ENCODE measurements at regions not wholly inside any gene's neighbourhood (a gene's known extent, or its start where the extent isn't known, plus 50 kb on each side); places are given as distances from the start of the nearest gene placed in this dataset.

DNA sequence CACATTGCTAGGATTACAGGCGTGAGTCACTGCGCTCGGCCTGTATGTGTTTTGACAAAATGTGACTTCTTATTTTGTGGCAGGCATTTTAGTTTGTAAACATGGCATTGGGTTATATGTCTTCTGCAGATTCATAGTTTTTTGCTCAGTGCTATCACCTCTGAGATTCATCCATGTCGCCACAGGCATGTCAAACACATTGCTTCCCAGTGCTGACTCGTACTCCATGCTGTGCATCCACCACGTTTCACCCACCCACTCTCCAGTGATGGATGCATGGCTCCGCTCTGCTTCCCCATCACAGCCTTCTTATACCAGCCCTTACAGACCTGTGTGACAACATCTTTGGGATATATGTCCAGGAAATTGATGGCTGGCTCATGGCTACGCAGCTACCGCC is 158.8 kb downstream of the GAS1 start:
- 86 to 94% methylated on average over 9 of the region's 9 CpGs for WGBS, 2 donors
- Histone ChIP-seq H3K27ac (no peak overlapping the region), H3K27me3 (peaks cover 0 to 9% (median 5%) of the 10 kb centered on the region in 7 donors), H3K4me3 (no peak overlapping the region), H3K4me1 (peaks cover 0 to 4% (median 0%) of the 10 kb centered on the region in 9 donors), H3K36me3 (no peaks in the 10 kb centered on the region), H3K9me3 (no peaks in the 10 kb centered on the region)
- no peak for TF ChIP-seq CTCF (IDR thresholded peaks at IDR 0.05)
- intact Hi-C loops (cut with DNase I), result no loop called here
- no peak for ATAC-seq
- DNase-seq, result no peak

DNA sequence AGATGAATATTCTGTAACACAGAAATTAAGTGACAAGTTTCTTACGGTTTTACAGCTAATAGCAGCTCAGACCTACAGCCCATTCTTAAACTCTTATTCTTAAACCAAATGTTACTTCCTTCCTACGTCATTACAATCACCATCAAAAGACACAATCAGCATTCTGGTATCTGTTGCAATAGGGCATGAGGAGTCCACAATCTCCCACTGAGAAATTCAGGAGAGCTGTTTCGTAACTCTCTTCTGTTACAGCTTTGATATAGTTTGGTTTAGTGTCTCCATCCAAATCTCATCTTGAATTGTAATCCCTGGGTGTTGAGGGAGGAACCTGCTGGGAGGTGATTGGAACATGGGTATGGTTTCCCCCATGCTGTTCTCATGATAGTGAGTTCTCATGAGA is 163.4 kb downstream of the GAS1 start:
- peak in 1 of 8 donors; percentile 47 for ATAC-seq

DNA sequence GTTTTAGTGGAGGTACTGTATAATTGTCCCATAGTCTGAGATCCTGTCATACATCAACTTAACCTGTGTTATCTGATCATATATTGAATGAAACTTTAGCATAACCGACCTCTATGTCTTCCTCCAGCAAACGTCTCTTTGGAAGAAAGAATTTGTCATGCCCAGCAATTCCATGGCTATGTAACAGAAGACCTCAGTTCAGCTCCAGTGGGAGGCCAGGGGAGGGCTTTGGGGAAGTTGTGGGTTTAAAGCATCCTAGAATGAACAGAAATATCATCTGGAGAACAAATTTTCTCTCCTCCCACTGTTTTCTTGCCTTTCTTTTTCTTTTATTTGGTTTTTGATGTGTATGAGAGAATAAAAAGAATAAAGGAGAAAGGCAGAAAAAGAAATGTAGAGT is 164.5 kb downstream of the GAS1 start:
- no peak for TF ChIP-seq CTCF (IDR thresholded peaks at IDR 0.05)
- Histone ChIP-seq H3K9me3 (no peaks in the 10 kb centered on the region), H3K27me3 (peaks cover 0 to 5% (median 0%) of the 10 kb centered on the region in 7 donors), H3K4me1 (peaks cover 0 to 4% (median 0%) of the 10 kb centered on the region in 9 donors), H3K27ac (no peak overlapping the region), H3K36me3 (no peaks in the 10 kb centered on the region), H3K4me3 (no peak overlapping the region)
- ATAC-seq, result no peak
- DNase-seq, result no peak
- intact Hi-C loops (cut with DNase I), result no loop called here
- 84 to 86% methylated on average over 2 of the region's 2 CpGs for WGBS, 2 donors

More for the DNA sequence above, 163.4 kb downstream of the GAS1 start:
- no peak overlapping the region for H3K27ac ChIP-seq
- no peak overlapping the region for H3K4me3 ChIP-seq
- H3K36me3 ChIP-seq, result no peaks in the 10 kb centered on the region
- peaks cover 0 to 4% (median 0%) of the 10 kb centered on the region in 9 donors for H3K4me1 ChIP-seq
- H3K27me3 ChIP-seq, result peaks cover 0 to 5% (median 0%) of the 10 kb centered on the region in 7 donors
- TF ChIP-seq CTCF (IDR thresholded peaks at IDR 0.05), result no peak
- DNase-seq, result no peak
- H3K9me3 ChIP-seq, result no peaks in the 10 kb centered on the region
- intact Hi-C loops (cut with DNase I), result no loop called here
- WGBS, 2 donors, result 75 to 77% methylated on average over 3 of the region's 3 CpGs

DNA sequence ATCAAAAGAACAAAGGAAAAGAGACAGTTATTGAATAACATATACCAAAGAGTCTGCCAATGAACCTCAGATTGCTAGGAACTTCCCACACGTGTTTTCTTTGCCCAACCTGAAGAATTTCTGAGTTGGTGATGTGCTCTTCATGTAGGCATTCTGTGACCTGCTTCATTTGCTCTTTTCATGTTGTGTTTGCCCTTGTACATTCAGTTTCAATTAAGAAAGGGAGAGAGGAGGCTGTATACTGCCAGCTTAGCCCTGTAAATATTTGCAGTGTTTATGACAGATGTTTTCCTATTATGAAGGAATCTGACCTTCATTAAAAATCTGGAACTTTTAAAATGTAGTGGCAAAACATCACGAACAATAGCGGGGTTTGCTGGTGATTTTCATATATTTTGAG is 168.5 kb downstream of the GAS1 start:
- WGBS, 2 donors, result 78 to 88% methylated on average over 3 of the region's 3 CpGs
- Histone ChIP-seq H3K9me3 (no peaks in the 10 kb centered on the region), H3K4me1 (peaks cover 0 to 3% (median 0%) of the 10 kb centered on the region in 9 donors), H3K36me3 (no peaks in the 10 kb centered on the region), H3K4me3 (no peak overlapping the region), H3K27me3 (peaks cover 0 to 5% (median 0%) of the 10 kb centered on the region in 7 donors), H3K27ac (no peak overlapping the region)
- TF ChIP-seq CTCF (IDR thresholded peaks at IDR 0.05), result no peak
- no peak for DNase-seq
- ATAC-seq, result no peak
- intact Hi-C loops (cut with DNase I), result loop anchor here in 1 of 10 donors (10.0 kb wide), 1 partner anchor 1016 kb away; no protein-coding TSS in a partner anchor

Measured in heart right ventricle (tissue), 16 donors.